ENCODE measurements at regions not wholly inside any gene's neighbourhood (a gene's known extent, or its start where the extent isn't known, plus 50 kb on each side); places are given as distances from the start of the nearest gene placed in this dataset.

GRCh38 chr13:78084401-78084800 lies 165.8 kb upstream of the EDNRB start:
- TF ChIP-seq CTCF (IDR thresholded peaks at IDR 0.05; ENCODE audit: low read depth, low read length, poor library complexity, severe bottlenecking) (no peak), EZH2phosphoT487 (IDR thresholded peaks at IDR 0.05; ENCODE audit: borderline replicate concordance, low read length) (no peak)

Measured in DOHH2 (cell line).